ENCODE measurements at regions not wholly inside any gene's neighbourhood (a gene's known extent, or its start where the extent isn't known, plus 50 kb on each side); places are given as distances from the start of the nearest gene placed in this dataset.

DNA sequence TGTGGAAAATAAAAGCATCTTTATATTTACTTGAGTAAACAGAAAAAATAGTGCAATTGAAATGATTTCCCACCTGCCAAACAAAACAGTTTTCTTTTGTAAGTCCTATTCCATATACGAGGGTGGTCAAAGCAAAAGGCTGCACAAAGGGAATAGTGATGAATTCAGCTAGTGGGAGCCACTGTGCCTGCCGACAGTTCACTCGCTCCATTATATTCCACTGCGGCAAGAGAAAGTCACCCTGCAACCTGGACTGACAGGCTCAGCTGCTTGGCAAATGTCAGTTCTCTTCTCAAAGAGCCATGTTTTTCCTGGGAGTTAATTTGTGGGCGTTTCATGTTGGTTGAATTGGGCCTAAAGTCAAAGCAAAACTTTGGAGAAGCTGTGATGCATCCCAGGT, 145.4 kb downstream of the LMO4 start:
- H3K36me3 ChIP-seq: no peaks in the 10 kb centered on the region
- DNase-seq: no peak
- H3K27me3 ChIP-seq: no peaks in the 10 kb centered on the region
- H3K4me3 ChIP-seq: no peak overlapping the region
- H3K9me3 ChIP-seq: no peaks in the 10 kb centered on the region

DNA sequence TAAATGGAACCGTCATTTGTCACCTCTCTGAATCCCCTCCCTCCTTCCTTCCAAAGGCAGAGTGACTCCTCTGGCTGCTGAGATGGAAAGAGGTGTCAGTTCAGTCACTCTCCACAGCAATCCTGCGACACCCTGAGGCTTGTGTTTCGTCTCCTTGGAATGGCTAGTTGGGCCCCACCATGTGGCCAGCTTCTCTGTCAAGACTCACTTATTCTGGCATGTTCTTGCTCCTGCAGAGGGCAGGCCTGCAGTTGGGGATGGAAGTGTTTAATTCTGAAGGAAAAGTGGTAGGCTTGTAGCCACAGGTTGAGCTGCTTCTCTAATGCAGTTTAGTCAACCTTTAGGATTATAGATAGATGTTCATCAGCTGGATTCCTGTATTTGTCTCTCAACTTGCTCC, 149.6 kb downstream of the LMO4 start:
- no peaks in the 10 kb centered on the region for H3K9me3 ChIP-seq
- peak; percentile 17 for DNase-seq
- H3K4me3 ChIP-seq: no peak overlapping the region
- no peaks in the 10 kb centered on the region for H3K36me3 ChIP-seq
- H3K27me3 ChIP-seq: no peaks in the 10 kb centered on the region

DNA sequence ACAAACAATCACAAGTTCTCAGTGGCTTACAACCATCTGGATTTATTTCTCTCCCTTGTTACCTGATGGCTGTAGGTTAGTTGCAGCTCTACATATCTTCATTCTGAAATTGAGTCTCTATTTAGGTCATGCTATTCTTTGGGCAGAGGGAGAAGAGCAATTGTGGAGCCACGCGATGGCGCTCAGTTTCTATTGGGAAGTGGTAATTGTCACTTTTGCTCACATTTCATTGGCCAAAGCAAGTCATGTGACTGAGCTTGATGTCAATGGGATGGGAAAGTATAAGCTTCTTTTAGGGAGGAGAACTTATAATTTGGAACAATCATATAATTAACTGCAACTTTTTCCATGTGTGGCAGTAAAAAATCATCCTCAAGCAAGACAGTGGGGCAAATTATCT, 166.5 kb downstream of the LMO4 start:
- Histone ChIP-seq H3K27me3 (no peaks in the 10 kb centered on the region), H3K36me3 (no peaks in the 10 kb centered on the region), H3K9me3 (no peaks in the 10 kb centered on the region), H3K4me3 (no peak overlapping the region)
- DNase-seq: no peak

DNA sequence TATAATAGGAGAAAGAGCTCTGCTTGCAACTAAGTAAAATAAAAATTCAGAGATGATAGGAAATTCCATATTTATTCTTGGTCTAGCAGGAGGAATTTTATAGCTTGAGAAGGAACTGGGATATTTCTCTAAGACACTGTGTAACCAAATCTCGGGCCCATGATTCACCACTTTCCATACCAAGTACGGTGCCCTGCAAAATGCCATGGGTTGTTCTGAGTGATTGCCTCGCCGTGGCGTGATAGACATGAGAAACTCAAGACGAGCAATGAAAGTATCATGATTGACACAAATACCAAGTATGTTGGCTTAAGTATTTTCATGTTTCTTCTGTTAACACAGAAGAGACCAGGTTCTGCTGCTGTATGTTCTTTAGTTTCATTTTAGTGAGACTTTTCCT, 167.2 kb downstream of the LMO4 start:
- H3K36me3 ChIP-seq: no peaks in the 10 kb centered on the region
- peak; percentile 16 for DNase-seq
- no peaks in the 10 kb centered on the region for H3K27me3 ChIP-seq
- H3K9me3 ChIP-seq: no peaks in the 10 kb centered on the region
- peak overlapping the region; percentile 21; the same call in 1 of the 2 replicates for H3K4me3 ChIP-seq

DNA sequence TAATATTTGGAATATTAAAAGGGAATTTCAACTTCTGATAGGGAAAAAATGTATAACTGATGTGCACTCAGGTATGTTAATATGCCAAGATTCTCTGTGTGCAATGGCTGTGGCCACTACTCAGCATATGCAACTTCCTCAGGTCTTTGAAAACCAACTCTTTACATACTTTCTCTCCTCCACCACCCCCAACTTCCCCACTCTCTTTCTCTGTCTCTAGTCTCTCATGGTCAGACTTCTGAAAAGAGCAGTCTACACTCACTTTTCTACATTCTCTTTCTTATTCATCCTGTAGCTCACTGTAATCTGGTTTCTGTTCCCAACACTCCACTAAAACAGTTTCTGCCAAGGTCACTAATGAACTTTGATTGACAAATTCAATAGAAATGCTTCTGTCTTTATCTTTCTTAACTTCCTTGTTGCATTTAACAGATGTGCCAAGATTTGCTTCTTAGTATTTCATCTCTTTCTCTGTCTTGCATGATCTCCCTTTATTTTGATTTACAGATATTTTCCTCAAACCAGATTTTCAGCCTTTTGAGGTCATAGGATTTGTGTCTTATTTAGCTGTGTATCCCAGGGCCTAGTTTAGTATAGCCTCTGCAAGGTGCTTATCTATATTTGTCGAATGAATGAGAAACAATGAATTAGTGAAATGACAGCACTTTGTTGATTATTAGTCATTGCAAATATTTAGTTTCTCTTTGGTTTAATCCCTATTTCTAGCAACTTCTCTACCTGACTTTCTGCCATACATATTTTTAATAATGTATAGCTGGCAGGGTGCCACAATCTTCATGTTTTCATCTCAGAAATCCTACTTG, 168.9 kb downstream of the LMO4 start:
- no peaks in the 10 kb centered on the region for H3K9me3 ChIP-seq
- no peaks in the 10 kb centered on the region for H3K36me3 ChIP-seq
- no peak overlapping the region for H3K4me3 ChIP-seq
- H3K27me3 ChIP-seq: no peaks in the 10 kb centered on the region
- DNase-seq: no peak

DNA sequence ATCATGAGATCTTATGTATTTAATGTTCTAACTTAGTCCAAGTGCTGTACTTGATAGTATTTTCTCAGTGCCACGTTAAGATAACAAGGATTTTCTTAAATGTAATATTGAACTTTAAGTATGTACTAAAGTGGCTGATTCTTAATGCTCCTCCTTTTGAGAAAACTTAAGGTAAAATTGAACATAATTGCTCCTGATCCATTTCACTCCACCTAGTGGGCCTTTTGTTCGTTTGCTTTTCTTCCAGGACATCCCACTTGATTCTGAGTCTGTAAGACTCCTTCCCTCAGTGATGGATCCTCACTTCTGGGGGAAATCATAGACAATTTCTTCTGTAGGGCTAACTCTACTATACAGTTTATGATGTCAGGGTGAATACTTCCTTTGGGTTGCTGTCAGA, 173.1 kb downstream of the LMO4 start:
- no peak for DNase-seq
- Histone ChIP-seq H3K4me3 (no peak overlapping the region), H3K27me3 (no peaks in the 10 kb centered on the region), H3K9me3 (no peaks in the 10 kb centered on the region), H3K36me3 (no peaks in the 10 kb centered on the region)

DNA sequence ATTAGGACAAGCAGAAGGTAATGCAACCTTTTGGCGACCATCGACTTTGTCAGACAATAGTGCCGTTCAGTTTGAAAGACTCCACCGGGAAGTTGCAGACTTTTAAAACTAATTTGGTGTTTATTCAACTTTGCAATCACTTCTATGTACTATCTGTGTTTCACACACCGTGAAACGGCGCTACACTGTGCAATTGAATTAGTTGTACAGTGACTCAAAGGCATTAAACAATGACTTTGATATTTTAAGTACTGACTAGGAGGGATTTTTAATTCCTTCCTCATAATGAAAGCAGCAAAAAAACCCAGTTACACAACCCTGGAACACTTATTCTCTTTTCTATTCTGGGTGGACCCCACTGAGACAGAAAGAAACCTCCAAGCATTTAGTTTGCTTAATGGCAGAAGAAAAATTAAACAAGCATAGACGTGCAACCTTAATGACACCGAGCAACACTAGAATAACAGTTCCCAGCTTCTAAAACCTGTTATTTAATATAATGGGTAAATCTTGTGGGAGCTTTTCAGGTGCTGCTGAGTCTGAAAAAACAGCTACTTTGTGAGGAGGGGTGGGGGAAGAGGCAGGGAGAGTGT, 176.8 kb downstream of the LMO4 start:
- no peaks in the 10 kb centered on the region for H3K9me3 ChIP-seq
- no peak overlapping the region for H3K4me3 ChIP-seq
- H3K27me3 ChIP-seq: no peaks in the 10 kb centered on the region
- no peak for DNase-seq
- no peaks in the 10 kb centered on the region for H3K36me3 ChIP-seq

DNA sequence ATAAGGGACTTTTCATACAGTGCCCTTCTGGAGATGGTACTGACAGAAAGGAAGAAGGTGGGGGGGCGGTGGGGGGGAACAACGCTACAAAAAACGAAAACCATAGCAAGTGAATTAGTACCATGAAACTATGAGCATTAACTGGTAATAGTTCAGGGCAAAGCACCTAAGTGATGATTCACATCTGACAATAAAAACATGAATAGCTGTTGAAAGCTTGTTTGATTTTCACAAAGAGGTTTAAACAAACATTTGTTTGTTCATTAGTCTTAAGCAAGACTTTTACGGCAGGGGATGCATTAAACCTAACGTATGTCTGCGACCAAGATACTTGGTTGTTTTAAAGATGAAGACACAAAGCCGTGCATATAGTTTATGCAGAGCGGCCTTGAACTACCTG, 177.5 kb downstream of the LMO4 start:
- Histone ChIP-seq H3K9me3 (no peaks in the 10 kb centered on the region), H3K27me3 (no peaks in the 10 kb centered on the region), H3K36me3 (no peaks in the 10 kb centered on the region), H3K4me3 (no peak overlapping the region)
- DNase-seq: no peak

DNA sequence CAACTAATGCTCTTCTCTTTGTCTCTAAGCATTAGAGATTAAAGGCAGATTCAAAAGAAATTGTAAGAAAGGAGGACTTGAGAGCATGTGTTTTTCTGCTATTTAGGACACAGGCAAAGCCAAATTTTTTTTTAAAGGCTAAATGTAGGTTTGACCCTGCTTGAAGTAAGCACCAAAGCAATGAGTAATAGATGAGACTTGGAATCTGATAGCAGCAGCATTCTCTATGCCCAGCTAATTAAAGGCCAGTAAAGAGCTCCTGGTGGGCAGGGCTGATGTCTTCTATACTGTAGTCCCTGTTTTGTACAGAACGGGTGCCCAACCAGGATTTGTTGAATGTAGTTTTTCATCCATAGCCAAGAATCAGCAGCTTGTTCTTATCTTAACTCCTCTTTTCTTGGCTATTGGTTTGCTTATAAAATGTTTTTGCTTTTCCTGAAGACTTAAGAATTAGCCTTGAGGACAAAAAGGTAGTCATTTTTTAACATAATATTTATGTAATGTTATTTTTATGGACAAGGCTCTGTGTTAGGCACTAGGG, 179.6 kb downstream of the LMO4 start:
- Histone ChIP-seq H3K36me3 (no peaks in the 10 kb centered on the region), H3K4me3 (no peak overlapping the region), H3K27me3 (no peaks in the 10 kb centered on the region), H3K9me3 (no peaks in the 10 kb centered on the region)
- DNase-seq: peak; percentile 47

DNA sequence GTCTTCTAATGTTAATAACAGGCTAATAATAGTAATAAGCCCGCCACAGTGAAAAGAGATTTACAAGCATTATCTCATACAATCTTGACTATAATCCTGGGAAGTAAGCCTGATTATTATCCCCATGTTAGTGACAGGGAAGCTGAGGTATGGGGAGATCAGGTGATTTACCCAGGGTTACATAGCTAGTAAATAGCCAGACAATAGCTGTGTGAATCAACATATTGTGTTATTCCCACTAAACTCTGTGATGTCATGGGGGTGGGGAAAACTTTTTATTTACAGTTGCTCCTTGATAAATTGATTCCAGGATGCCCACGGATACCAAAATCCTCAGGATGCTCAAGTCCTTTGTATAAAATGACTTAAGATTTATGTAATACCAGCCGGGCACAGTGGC, 181.9 kb downstream of the LMO4 start:
- Histone ChIP-seq H3K4me3 (no peak overlapping the region), H3K36me3 (no peaks in the 10 kb centered on the region)
- no peak for DNase-seq

DNA sequence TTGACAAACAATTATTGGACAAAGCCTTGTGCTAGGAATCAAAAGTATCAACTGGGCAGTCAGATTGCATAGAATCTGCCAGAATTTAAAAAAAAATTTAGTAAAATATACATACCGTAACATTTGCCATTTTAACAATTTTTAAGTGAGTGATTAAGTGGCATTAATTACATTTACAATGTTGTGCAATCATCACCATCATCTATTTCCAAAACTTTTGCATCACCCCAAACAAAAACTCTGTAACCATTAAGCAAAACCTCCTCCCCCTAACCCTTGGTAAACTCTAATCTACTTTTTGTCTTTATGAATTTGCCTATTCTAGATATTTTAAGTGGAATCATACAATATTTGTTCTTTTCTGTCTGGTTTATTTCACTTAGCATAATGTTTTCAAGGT, 182.8 kb downstream of the LMO4 start:
- no peaks in the 10 kb centered on the region for H3K27me3 ChIP-seq
- H3K9me3 ChIP-seq: no peaks in the 10 kb centered on the region
- no peak overlapping the region for H3K4me3 ChIP-seq
- H3K36me3 ChIP-seq: no peaks in the 10 kb centered on the region
- no peak for DNase-seq

More for the DNA sequence above, 181.9 kb downstream of the LMO4 start:
- Histone ChIP-seq H3K27me3 (no peaks in the 10 kb centered on the region), H3K9me3 (no peaks in the 10 kb centered on the region)

DNA sequence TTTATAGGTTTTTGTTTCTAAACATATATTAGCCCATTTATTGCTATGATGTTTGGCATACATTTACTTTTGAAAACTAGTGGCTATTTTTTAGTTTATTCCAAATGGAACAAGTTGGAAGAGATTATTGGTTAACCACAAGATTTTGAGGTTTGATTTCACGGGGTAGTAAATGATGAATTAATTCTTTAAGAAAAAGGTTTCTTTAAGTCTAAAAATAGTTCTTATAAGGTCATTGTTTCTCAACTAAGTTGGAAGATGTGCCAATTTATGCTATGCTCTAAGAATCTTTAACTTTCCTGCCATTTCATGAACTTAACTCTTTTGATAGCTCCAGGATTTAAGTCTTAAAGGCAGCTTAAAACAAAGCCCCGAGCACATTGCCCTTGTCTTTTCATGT, 183.8 kb downstream of the LMO4 start:
- no peak overlapping the region for H3K4me3 ChIP-seq
- no peaks in the 10 kb centered on the region for H3K27me3 ChIP-seq
- H3K36me3 ChIP-seq: no peaks in the 10 kb centered on the region
- no peak for DNase-seq
- H3K9me3 ChIP-seq: no peaks in the 10 kb centered on the region

DNA sequence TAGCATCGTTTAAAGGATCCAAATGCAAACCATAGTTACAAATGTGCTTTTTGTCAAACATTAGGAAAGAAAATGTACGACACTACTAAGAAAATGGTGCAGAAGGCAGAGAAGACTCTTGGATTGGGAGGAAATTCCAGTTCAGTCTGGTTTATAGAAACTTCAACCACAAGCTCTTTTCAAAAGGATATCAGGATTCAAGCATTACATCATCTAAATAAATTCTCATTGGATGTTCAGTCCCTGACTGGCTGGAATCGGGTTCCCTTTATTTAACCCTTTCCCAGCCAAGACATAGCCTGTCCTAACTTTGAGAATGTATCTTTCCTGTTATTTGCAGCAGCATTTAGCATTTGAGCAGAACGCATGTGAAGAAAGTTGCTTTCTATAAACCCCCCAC, 184.6 kb downstream of the LMO4 start:
- H3K9me3 ChIP-seq: no peaks in the 10 kb centered on the region
- H3K4me3 ChIP-seq: no peak overlapping the region
- H3K27me3 ChIP-seq: no peaks in the 10 kb centered on the region
- H3K36me3 ChIP-seq: no peaks in the 10 kb centered on the region
- no peak for DNase-seq

DNA sequence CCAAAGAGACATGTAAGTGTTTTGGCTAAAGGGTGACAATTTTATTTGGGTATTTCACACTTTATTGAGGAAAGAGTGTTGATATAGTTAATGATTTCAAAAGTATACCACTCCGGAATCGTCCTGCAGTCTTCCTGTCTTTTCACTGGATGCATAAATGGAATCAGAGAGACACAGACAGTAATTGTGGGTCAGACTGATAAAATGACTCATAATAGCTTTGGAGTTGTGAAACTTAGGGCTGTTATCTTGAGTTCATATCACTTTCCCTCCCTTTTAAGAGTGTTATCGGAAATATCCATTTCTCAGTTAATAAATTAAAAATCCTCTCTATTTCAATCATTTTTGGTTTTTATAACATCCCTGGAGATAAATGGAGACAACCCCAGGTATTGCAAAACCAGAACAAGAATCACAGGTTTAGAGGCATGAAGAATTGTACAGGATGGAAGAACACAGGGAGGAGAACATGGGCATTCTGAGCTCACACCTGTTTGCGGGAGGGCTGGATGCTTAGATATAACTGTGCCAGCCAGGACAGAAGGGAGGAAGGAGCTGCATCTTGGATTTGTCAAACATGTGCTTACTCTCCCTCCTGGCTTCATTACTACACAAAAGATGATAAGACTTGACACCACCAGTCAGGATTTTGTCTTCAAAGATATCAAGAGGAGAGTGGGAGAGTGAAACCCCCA, 185.4 kb downstream of the LMO4 start:
- no peaks in the 10 kb centered on the region for H3K36me3 ChIP-seq
- no peaks in the 10 kb centered on the region for H3K9me3 ChIP-seq
- no peaks in the 10 kb centered on the region for H3K27me3 ChIP-seq
- no peak for DNase-seq
- no peak overlapping the region for H3K4me3 ChIP-seq

DNA sequence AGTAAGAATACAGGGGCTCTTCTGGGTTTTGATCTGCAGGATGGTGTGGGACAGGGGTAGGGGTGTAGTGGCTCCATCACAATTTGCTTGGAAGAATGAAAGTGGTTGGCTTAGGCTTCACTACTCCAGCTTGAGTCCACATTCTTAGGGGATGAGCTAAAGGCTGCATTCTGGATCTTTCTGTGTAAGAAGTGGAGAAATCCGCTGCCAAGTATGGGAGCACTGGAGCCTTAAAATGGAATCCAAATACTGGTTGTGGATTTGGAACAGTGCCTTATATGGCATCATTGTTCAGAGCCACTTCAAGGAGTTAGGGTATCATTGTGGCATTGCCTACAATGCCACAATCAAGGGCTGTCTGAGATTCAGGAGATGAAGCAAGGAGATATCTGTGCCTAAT, 187.1 kb downstream of the LMO4 start:
- Histone ChIP-seq H3K27me3 (no peaks in the 10 kb centered on the region), H3K4me3 (no peak overlapping the region), H3K9me3 (no peaks in the 10 kb centered on the region), H3K36me3 (no peaks in the 10 kb centered on the region)
- no peak for DNase-seq

DNA sequence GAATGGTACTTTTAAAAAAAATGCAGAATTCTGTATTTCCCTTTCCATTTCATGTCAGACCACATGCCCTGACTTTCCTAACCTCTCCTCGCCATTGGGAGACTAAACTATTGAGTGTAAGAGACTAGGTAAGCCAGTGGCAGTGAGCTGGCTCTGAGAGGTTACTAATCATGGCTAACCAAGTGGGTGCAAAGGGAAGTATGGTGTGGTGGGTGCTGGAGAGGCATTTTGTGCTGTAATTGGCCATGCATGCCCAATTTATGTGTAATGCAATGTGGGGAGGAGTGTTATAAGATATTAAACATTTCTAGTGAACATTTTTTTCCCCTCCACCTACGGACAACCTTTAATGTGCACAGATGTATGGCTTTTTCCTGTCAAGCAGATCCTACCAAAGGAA, 190.1 kb downstream of the LMO4 start:
- DNase-seq: no peak
- H3K27me3 ChIP-seq: no peaks in the 10 kb centered on the region
- H3K36me3 ChIP-seq: no peaks in the 10 kb centered on the region
- no peak overlapping the region for H3K4me3 ChIP-seq
- H3K9me3 ChIP-seq: no peaks in the 10 kb centered on the region

DNA sequence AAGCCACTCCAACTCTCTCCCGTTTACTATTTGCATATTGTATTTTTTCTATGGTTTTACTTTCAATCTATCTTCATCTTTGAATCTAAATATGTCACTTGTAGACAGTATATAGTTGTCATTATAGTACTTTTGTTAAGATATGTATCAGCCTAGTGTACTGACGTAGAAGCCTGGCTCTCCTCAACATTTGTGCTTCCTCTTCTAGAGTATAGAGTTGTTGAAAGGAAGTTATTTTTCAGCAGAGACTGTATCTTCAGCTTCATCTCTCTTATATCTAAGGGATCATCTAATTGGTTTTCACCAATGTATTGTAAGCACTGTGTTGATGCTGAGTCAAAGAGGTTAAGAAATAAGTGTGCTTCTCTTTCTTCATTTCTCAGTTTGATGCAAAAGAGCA, 192.8 kb downstream of the LMO4 start:
- Histone ChIP-seq H3K36me3 (no peaks in the 10 kb centered on the region), H3K9me3 (no peaks in the 10 kb centered on the region), H3K27me3 (no peaks in the 10 kb centered on the region), H3K4me3 (no peak overlapping the region)
- no peak for DNase-seq
